ENCODE measurements at regions not wholly inside any gene's neighbourhood (a gene's known extent, or its start where the extent isn't known, plus 50 kb on each side); places are given as distances from the start of the nearest gene placed in this dataset.

DNA sequence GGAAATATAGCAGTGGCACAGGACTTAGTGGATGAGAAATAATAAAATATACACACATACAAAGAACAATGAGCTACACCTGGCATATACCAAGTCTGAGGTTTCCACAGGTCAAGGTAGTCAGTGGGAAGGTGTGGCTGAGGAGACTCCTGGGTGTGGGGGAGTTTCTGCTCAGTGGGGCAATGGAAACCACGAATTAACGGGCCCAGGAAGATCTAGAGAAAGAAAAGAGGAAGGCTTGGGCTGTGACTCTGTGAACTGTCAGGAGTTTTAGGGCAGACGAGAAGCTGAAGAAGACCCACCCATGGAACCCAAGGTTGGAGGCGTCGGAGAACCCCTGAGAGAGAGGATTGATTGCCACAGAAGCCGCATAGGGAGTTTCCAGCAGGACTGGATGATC is 196.5 kb downstream of the HERPUD2 start:
- TF ChIP-seq CTCF (IDR thresholded peaks at IDR 0.05; ENCODE audit: extremely low read depth in 1 of 2, insufficient read depth in 1 of 2, low read depth in 1 of 2, low read length in 2 of 2) (no peak), POLR2AphosphoS5 (IDR thresholded peaks at IDR 0.05; ENCODE audit: insufficient read depth, low read depth, low read length) (no peak), POLR2A (IDR thresholded peaks at IDR 0.05; ENCODE audit: low read depth, low read length) (no peak), GATA2 (IDR thresholded peaks at IDR 0.05; ENCODE audit: insufficient read depth, insufficient read length, low read depth, low read length) (no peak), MYC (IDR thresholded peaks at IDR 0.05; ENCODE audit: low read depth, low read length) (no peak)
- TF ChIP-seq, protein P1, sequence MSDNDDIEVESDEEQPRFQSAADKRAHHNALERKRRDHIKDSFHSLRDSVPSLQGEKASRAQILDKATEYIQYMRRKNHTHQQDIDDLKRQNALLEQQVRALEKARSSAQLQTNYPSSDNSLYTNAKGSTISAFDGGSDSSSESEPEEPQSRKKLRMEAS (IDR thresholded peaks at IDR 0.05; ENCODE audit: insufficient read depth, insufficient read length): no peak
